Urothelium cell line (cell line): ENCODE measurements at regions not wholly inside any gene's neighbourhood (a gene's known extent, or its start where the extent isn't known, plus 50 kb on each side); places are given as distances from the start of the nearest gene placed in this dataset.

Source experiments
- DNase-seq: peaks from one replicate; pipeline ENCODE4 v3.0.0; 2011; ENCODE audit warnings: low spot score, mixed read lengths
- FAIRE-seq: peaks from 2 replicates; lab custom pipeline; 2011; peaks lifted over from hg19 to GRCh38; lab: Jason Lieb, UNC

GRCh38 chr2:128399690-128400291, 81.1 kb upstream of the HS6ST1 start:
- no peak for FAIRE-seq
- no peak for DNase-seq

- DNase-seq (no peak), FAIRE-seq (no peak)
These were observed 83.0 kb upstream of the HS6ST1 start for GRCh38 chr2:128401680-128402079.

- DNase-seq (no peak), FAIRE-seq (no peak)
These were observed 84.4 kb upstream of the HS6ST1 start for GRCh38 chr2:128402911-128403670.

- FAIRE-seq (no peak), DNase-seq (no peak)
These were observed 85.4 kb upstream of the HS6ST1 start for GRCh38 chr2:128403814-128404708.

- DNase-seq, result no peak
- no peak for FAIRE-seq
These were observed 86.2 kb upstream of the HS6ST1 start for GRCh38 chr2:128404709-128405466.

GRCh38 chr2:128405467-128405900, 86.8 kb upstream of the HS6ST1 start:
- no peak for FAIRE-seq

GRCh38 chr2:128405981-128406613, 87.4 kb upstream of the HS6ST1 start:
- FAIRE-seq (no peak), DNase-seq (no peak)

More at GRCh38 chr2:128405467-128405900, 86.8 kb upstream of the HS6ST1 start:
- no peak for DNase-seq

- DNase-seq, result no peak
- peak; percentile 27 for FAIRE-seq
These were observed 88.3 kb upstream of the HS6ST1 start for GRCh38 chr2:128406736-128407554.

- DNase-seq (peak; percentile 61), FAIRE-seq (peak; percentile 37)
These were observed 90.0 kb upstream of the HS6ST1 start for GRCh38 chr2:128408349-128409305.

GRCh38 chr2:128409326-128410034, 90.8 kb upstream of the HS6ST1 start:
- FAIRE-seq (peak; percentile 40), DNase-seq (no peak)

- DNase-seq (no peak), FAIRE-seq (no peak)
These were observed 91.5 kb upstream of the HS6ST1 start for GRCh38 chr2:128410035-128410757.

- no peak for FAIRE-seq
- DNase-seq, result no peak
These were observed 92.1 kb upstream of the HS6ST1 start for GRCh38 chr2:128410758-128411215.

- no peak for DNase-seq
These were observed 92.8 kb upstream of the HS6ST1 start for GRCh38 chr2:128411431-128411830.

GRCh38 chr2:128412181-128412871, 93.7 kb upstream of the HS6ST1 start:
- no peak for FAIRE-seq

More at GRCh38 chr2:128411431-128411830, 92.8 kb upstream of the HS6ST1 start:
- FAIRE-seq, result no peak

GRCh38 chr2:128413014-128413717, 94.5 kb upstream of the HS6ST1 start:
- FAIRE-seq (no peak), DNase-seq (no peak)

More at GRCh38 chr2:128412181-128412871, 93.7 kb upstream of the HS6ST1 start:
- no peak for DNase-seq
